PC-3 (cell line): ENCODE measurements at regions not wholly inside any gene's neighbourhood (a gene's known extent, or its start where the extent isn't known, plus 50 kb on each side); places are given as distances from the start of the nearest gene placed in this dataset.

Source experiments
- ATAC-seq: fragments of 200-7000 bp; cut with Tn5 transposase; 2 replicates; pipeline ENCODE4 v1.9.1; 2020; ENCODE audit warnings: mild to moderate bottlenecking, moderate library complexity
- BruUV-seq: library from RNA; stranded (reverse); fragments of 400-500 nt; replicated peaks from 2 replicates; lab custom pipeline; 2021; lab: Mats Ljungman, UMichigan
- CTCF ChIA-PET: fragments of 300-600 bp; sonication (Branson Sonifier 250); formaldehyde crosslinking; loops from one replicate; lab custom pipeline; 2022; ENCODE audit warnings: antibody characterized with exemption; lab: Charles Lee
- POLR2A ChIA-PET: fragments of 300-600 bp; sonication (Branson Sonifier 250); formaldehyde crosslinking; loops from one replicate; lab custom pipeline; 2022; ENCODE audit warnings: antibody characterized with exemption; ENCODE audit not compliant: unreplicated experiment; lab: Charles Lee
- DNase-seq: peaks from one replicate; pipeline ENCODE4 v3.0.0-alpha.2; 2015
- H2AFZ ChIP-seq: fragments of 300-600 bp; sonication (generic); 2 replicates; pipeline ENCODE4 v1.6.0; 2016; ENCODE audit warnings: antibody characterized with exemption, low read length
- H3F3A ChIP-seq: fragments of 300-600 bp; sonication (generic); one replicate; pipeline ENCODE4 v1.6.0; 2017; ENCODE audit warnings: antibody characterized with exemption, low read length, control low read depth, mild to moderate bottlenecking; ENCODE audit not compliant: unreplicated experiment
- H3K27ac ChIP-seq: fragments of 300-600 bp; sonication (generic); 2 replicates; pipeline ENCODE4 v1.5.1; 2016; ENCODE audit warnings: mild to moderate bottlenecking, low read length
- H3K27me3 ChIP-seq: fragments of 300-600 bp; sonication (generic); 2 replicates; pipeline ENCODE4 v1.6.1; 2016; ENCODE audit warnings: low read length, mixed read lengths
- H3K36me3 ChIP-seq: fragments of 300-600 bp; sonication (generic); 2 replicates; pipeline ENCODE4 v1.6.1; 2016; ENCODE audit warnings: low read depth, mixed run types, low read length, mixed read lengths
- H3K4me1 ChIP-seq: fragments of 300-600 bp; sonication (generic); 2 replicates; pipeline ENCODE4 v1.5.1; 2016; ENCODE audit warnings: low read length; ENCODE audit not compliant: insufficient read depth
- H3K4me2 ChIP-seq: fragments of 300-600 bp; sonication (generic); 2 replicates; pipeline ENCODE4 v1.6.0; 2016; ENCODE audit warnings: low read length
- H3K4me3 ChIP-seq: fragments of 300-600 bp; sonication (generic); 2 replicates; pipeline ENCODE4 v1.5.1; 2016; ENCODE audit warnings: mild to moderate bottlenecking, low read length, mixed read lengths
- H3K79me2 ChIP-seq: fragments of 300-600 bp; sonication (generic); 2 replicates; pipeline ENCODE4 v1.6.1; 2017; ENCODE audit warnings: low read length, mixed read lengths
- H3K9ac ChIP-seq: fragments of 300-600 bp; sonication (generic); 2 replicates; pipeline ENCODE4 v1.6.0; 2016; ENCODE audit warnings: mild to moderate bottlenecking, low read length
- H3K9me2 ChIP-seq: fragments of 300-600 bp; sonication (generic); replicated peaks from 2 replicates; pipeline ENCODE4 v1.6.1; 2016; ENCODE audit warnings: mixed run types, low read length, mixed read lengths
- H3K9me3 ChIP-seq: fragments of 300-600 bp; sonication (generic); 2 replicates; pipeline ENCODE4 v1.6.1; 2016; ENCODE audit warnings: low read length, mixed read lengths
- H4K20me1 ChIP-seq: fragments of 300-600 bp; sonication (generic); 2 replicates; pipeline ENCODE4 v1.6.1; 2016; ENCODE audit warnings: low read length, mixed read lengths
- EZH2 ChIP-seq: fragments of 300-600 bp; sonication (generic); IDR thresholded peaks from one replicate; pipeline ENCODE4 v1.6.1; 2017; ENCODE audit warnings: antibody characterized with exemption, mild to moderate bottlenecking, low read length; ENCODE audit not compliant: unreplicated experiment
- EZH2phosphoT487 ChIP-seq: fragments of 300-600 bp; sonication (generic); IDR thresholded peaks from 2 replicates; pipeline ENCODE4 v1.6.1; 2018; ENCODE audit warnings: mild to moderate bottlenecking, antibody characterized with exemption, low read length, borderline replicate concordance
- intact Hi-C: fragments of 100-400 bp; cut with micrococcal nuclease; formaldehyde crosslinking; loops from 2 replicates; pipeline ENCODE4 v1.9.0; 2023
- TF ChIP-seq, protein P1 (sequence below): fragments of 300-600 bp; sonication (generic); conservative IDR thresholded peaks from 2 replicates; pipeline ENCODE4 v1.5.1; 2017; ENCODE audit warnings: antibody characterized with exemption, low read depth, mild to moderate bottlenecking, low read length

DNA sequence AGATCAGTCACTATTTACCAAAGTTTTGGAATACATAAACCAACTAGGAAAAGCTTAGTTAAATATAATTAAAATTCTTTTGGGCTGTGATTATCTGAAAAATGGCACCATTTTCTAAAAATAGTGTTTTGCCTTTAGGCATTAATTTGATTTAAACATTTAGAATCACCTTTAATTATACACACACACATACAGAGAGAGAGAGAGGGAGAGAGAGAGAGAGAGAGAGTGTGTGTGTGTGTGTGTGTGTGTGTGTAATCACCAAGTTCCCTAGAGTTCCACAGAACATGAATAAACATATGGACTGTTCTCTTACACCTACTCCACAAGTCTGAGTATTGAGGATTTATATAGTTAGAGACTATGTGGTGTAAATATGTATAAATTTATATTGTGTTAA lies 141.2 kb upstream of the ATXN1 start:
- no TSS peak for BruUV-seq
- H3F3A ChIP-seq, result no peaks in the 10 kb centered on the region
- 0 out of 2 replicates have a peak, but pooled peaks cover 7% of the 10 kb centered on the region for H3K4me1 ChIP-seq
- H3K36me3 ChIP-seq, result no peaks in the 10 kb centered on the region
- H3K79me2 ChIP-seq, result no peaks in the 10 kb centered on the region
- TF ChIP-seq, protein P1, sequence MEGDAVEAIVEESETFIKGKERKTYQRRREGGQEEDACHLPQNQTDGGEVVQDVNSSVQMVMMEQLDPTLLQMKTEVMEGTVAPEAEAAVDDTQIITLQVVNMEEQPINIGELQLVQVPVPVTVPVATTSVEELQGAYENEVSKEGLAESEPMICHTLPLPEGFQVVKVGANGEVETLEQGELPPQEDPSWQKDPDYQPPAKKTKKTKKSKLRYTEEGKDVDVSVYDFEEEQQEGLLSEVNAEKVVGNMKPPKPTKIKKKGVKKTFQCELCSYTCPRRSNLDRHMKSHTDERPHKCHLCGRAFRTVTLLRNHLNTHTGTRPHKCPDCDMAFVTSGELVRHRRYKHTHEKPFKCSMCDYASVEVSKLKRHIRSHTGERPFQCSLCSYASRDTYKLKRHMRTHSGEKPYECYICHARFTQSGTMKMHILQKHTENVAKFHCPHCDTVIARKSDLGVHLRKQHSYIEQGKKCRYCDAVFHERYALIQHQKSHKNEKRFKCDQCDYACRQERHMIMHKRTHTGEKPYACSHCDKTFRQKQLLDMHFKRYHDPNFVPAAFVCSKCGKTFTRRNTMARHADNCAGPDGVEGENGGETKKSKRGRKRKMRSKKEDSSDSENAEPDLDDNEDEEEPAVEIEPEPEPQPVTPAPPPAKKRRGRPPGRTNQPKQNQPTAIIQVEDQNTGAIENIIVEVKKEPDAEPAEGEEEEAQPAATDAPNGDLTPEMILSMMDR, result no peak
- no peak for TF ChIP-seq EZH2
- TF ChIP-seq EZH2phosphoT487, result no peak
- H3K9ac ChIP-seq, result no peak overlapping the region
- no peaks in the 10 kb centered on the region for H3K9me3 ChIP-seq
- H4K20me1 ChIP-seq, result no peaks in the 10 kb centered on the region
- ChIA-PET CTCF (no interaction called here), POLR2A (no interaction called here)
- H3K4me3 ChIP-seq, result no peak overlapping the region
- no peaks in the 10 kb centered on the region for H3K27me3 ChIP-seq
- no peak overlapping the region for H3K4me2 ChIP-seq
- ATAC-seq (no peak), DNase-seq (no peak)
- no peak overlapping the region for H2AFZ ChIP-seq
- intact Hi-C loops, result loop anchor here (5.0 kb wide), 1 partner anchor 45 kb away; no protein-coding TSS in a partner anchor
- no peak overlapping the region for H3K27ac ChIP-seq
- no peaks in the 10 kb centered on the region for H3K9me2 ChIP-seq

- DNase-seq, result peak; percentile 75
- H3K27ac ChIP-seq, result no peak overlapping the region
Measured at GRCh38 chr6:16901782-16902181, 140.5 kb upstream of the ATXN1 start.

GRCh38 chr6:16901306-16901705 lies 140.0 kb upstream of the ATXN1 start:
- Histone ChIP-seq H3F3A (no peaks in the 10 kb centered on the region), H3K4me3 (no peak overlapping the region), H3K4me2 (no peak overlapping the region), H3K36me3 (no peaks in the 10 kb centered on the region), H3K9me2 (no peaks in the 10 kb centered on the region), H2AFZ (no peak overlapping the region), H3K9ac (no peak overlapping the region), H3K27ac (no peak overlapping the region), H3K27me3 (no peaks in the 10 kb centered on the region), H3K9me3 (no peaks in the 10 kb centered on the region), H3K4me1 (0 out of 2 replicates have a peak, but pooled peaks cover 7% of the 10 kb centered on the region), H3K79me2 (no peaks in the 10 kb centered on the region), H4K20me1 (no peaks in the 10 kb centered on the region)
- no peak for ATAC-seq
- TF ChIP-seq, protein P1, result no peak
- TF ChIP-seq EZH2phosphoT487, result no peak
- no peak for TF ChIP-seq EZH2
- ChIA-PET POLR2A (interaction anchor here (0.6 kb wide), 1 partner anchor 46 kb away, joined by 3 read pairs; no protein-coding TSS in a partner anchor), CTCF (no interaction called here)
- no TSS peak for BruUV-seq
- no peak for DNase-seq
- intact Hi-C loops, result loop anchor here (5.0 kb wide), 1 partner anchor 46 kb away; no protein-coding TSS in a partner anchor

More at GRCh38 chr6:16901782-16902181, 140.5 kb upstream of the ATXN1 start:
- ATAC-seq, result peak; percentile 79
- no peaks in the 10 kb centered on the region for H4K20me1 ChIP-seq
- CTCF ChIA-PET, result no interaction called here
- intact Hi-C loops, result loop anchor here (5.0 kb wide), 1 partner anchor 46 kb away; no protein-coding TSS in a partner anchor
- POLR2A ChIA-PET, result interaction anchor here (0.6 kb wide), 1 partner anchor 45 kb away, joined by 3 read pairs; no protein-coding TSS in a partner anchor
- H3F3A ChIP-seq, result no peaks in the 10 kb centered on the region
- H3K9me2 ChIP-seq, result no peaks in the 10 kb centered on the region
- H3K4me1 ChIP-seq, result 0 out of 2 replicates have a peak, but pooled peaks cover 7% of the 10 kb centered on the region
- no peak overlapping the region for H2AFZ ChIP-seq
- H3K36me3 ChIP-seq, result no peaks in the 10 kb centered on the region
- no TSS peak for BruUV-seq
- no peaks in the 10 kb centered on the region for H3K9me3 ChIP-seq
- no peaks in the 10 kb centered on the region for H3K79me2 ChIP-seq
- H3K9ac ChIP-seq, result no peak overlapping the region
- TF ChIP-seq, protein P1, result no peak
- TF ChIP-seq EZH2 (no peak), EZH2phosphoT487 (no peak)
- H3K4me3 ChIP-seq, result no peak overlapping the region
- no peaks in the 10 kb centered on the region for H3K27me3 ChIP-seq
- no peak overlapping the region for H3K4me2 ChIP-seq
